Chondrocyte (in vitro differentiated cells): ENCODE measurements at regions not wholly inside any gene's neighbourhood (a gene's known extent, or its start where the extent isn't known, plus 50 kb on each side); places are given as distances from the start of the nearest gene placed in this dataset.

ENCODE experiments used
- DNase-seq: peaks from one replicate; pipeline ENCODE4 v3.0.0; 2021; ENCODE audit warnings: mixed read lengths, low spot score
- H3K27ac Mint-ChIP-seq: one replicate; pipeline ENCODE4 v1.8.0; 2021; ENCODE audit warnings: mild to moderate bottlenecking, moderate library complexity, mixed read lengths; ENCODE audit not compliant: unreplicated experiment
- H3K27me3 Mint-ChIP-seq: 2 replicates; pipeline ENCODE4 v1.8.0; 2021; ENCODE audit warnings: low read depth, mixed read lengths
- H3K36me3 Mint-ChIP-seq: 2 replicates; pipeline ENCODE4 v1.8.0; 2021; ENCODE audit warnings: low read depth, mixed read lengths
- H3K4me1 Mint-ChIP-seq: 2 replicates; pipeline ENCODE4 v1.8.0; 2021; ENCODE audit warnings: low read depth, mild to moderate bottlenecking, mixed read lengths
- H3K4me3 Mint-ChIP-seq: one replicate; pipeline ENCODE4 v1.8.0; 2021; ENCODE audit warnings: mild to moderate bottlenecking, moderate library complexity, mixed read lengths; ENCODE audit not compliant: unreplicated experiment
- H3K9me3 Mint-ChIP-seq: 2 replicates; pipeline ENCODE4 v1.8.0; 2021; ENCODE audit warnings: low read depth, mixed read lengths
- CTCF ChIP-seq: fragments of 200-600 bp; sonication (generic); IDR thresholded peaks from 2 replicates; pipeline ENCODE4 v1.5.0; 2021; ENCODE audit warnings: antibody characterized with exemption, mild to moderate bottlenecking, moderate library complexity

- Mint-ChIP-seq H3K36me3 (peaks cover 1% of the 10 kb centered on the region), H3K9me3 (no peaks in the 10 kb centered on the region), H3K27ac (no peak overlapping the region), H3K27me3 (no peaks in the 10 kb centered on the region), H3K4me1 (no peaks in the 10 kb centered on the region), H3K4me3 (no peak overlapping the region)
- TF ChIP-seq CTCF: no peak
- DNase-seq: peak; percentile 92
Measured at GRCh38 chr2:212831671-212832199, 293.1 kb upstream of the ERBB4 start.

- H3K27ac Mint-ChIP-seq: no peak overlapping the region
Measured at GRCh38 chr2:212816267-212816666, 277.7 kb upstream of the ERBB4 start.

GRCh38 chr2:212815453-212815852, 276.9 kb upstream of the ERBB4 start:
- Mint-ChIP-seq H3K4me1 (no peaks in the 10 kb centered on the region), H3K4me3 (no peak overlapping the region), H3K9me3 (no peaks in the 10 kb centered on the region), H3K27me3 (no peaks in the 10 kb centered on the region), H3K27ac (no peak overlapping the region), H3K36me3 (no peaks in the 10 kb centered on the region)
- no peak for DNase-seq
- TF ChIP-seq CTCF: no peak

More at GRCh38 chr2:212816267-212816666, 277.7 kb upstream of the ERBB4 start:
- TF ChIP-seq CTCF: no peak
- DNase-seq: no peak
- Mint-ChIP-seq H3K4me3 (no peak overlapping the region), H3K27me3 (no peaks in the 10 kb centered on the region), H3K9me3 (no peaks in the 10 kb centered on the region), H3K36me3 (no peaks in the 10 kb centered on the region), H3K4me1 (no peaks in the 10 kb centered on the region)

GRCh38 chr2:212814941-212815340, 276.3 kb upstream of the ERBB4 start:
- H3K27ac Mint-ChIP-seq: no peak overlapping the region
- H3K4me1 Mint-ChIP-seq: no peaks in the 10 kb centered on the region
- no peaks in the 10 kb centered on the region for H3K36me3 Mint-ChIP-seq
- no peak for TF ChIP-seq CTCF
- H3K27me3 Mint-ChIP-seq: no peaks in the 10 kb centered on the region
- no peak for DNase-seq
- H3K9me3 Mint-ChIP-seq: no peaks in the 10 kb centered on the region
- no peak overlapping the region for H3K4me3 Mint-ChIP-seq

- no peak for TF ChIP-seq CTCF
- H3K9me3 Mint-ChIP-seq: no peaks in the 10 kb centered on the region
- H3K27me3 Mint-ChIP-seq: no peaks in the 10 kb centered on the region
- no peak for DNase-seq
- H3K36me3 Mint-ChIP-seq: no peaks in the 10 kb centered on the region
- H3K4me3 Mint-ChIP-seq: no peak overlapping the region
- no peaks in the 10 kb centered on the region for H3K4me1 Mint-ChIP-seq
- no peak overlapping the region for H3K27ac Mint-ChIP-seq
Measured at GRCh38 chr2:212811921-212812320, 273.3 kb upstream of the ERBB4 start.
